Vagina (tissue), 2 donors: ENCODE measurements at regions not wholly inside any gene's neighbourhood (a gene's known extent, or its start where the extent isn't known, plus 50 kb on each side); places are given as distances from the start of the nearest gene placed in this dataset.

Experiments used
- POLR2A ChIP-seq, 2 donors: fragments of 450-650 bp; IDR thresholded peaks; one replicate each; pipeline ENCODE4 v1.6.1; 2017; ENCODE audit warnings: antibody characterized with exemption in 2 of 2, mild to moderate bottlenecking in 2 of 2, moderate library complexity in 2 of 2
- TF ChIP-seq, protein P1 (sequence below), 3 experiments: fragments of 450-650 bp in 2 of 3; fragments of 200-600 bp in 1 of 3; sonication (generic) in 1 of 3; IDR thresholded peaks; one replicate each; pipeline ENCODE4 v1.5.1; 2017 to 2019; ENCODE audit warnings: antibody characterized with exemption in 3 of 3, mild to moderate bottlenecking in 2 of 3, moderate library complexity in 2 of 3

DNA sequence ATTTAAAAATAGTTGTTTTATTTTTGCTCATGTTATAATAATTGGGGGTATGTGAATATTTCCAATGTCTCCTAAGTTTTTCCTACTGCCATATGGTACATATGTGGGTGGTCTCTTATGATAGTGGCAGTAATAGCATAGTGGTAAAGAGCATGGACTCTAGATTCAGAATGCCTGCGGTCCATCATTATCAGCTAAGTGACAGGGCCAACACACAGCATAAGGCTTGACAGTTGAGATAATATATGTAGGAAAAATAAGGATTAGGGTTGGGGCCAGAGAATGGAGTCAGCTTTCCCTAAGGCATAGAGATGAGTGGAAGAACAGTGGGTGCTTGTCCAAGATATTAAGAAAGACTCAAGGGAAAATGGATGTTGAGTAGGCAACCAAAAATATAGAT, 2707.5 kb downstream of the PCDH7 start:
- no peak for TF ChIP-seq POLR2A (IDR thresholded peaks at IDR 0.05)
- TF ChIP-seq, protein P1, sequence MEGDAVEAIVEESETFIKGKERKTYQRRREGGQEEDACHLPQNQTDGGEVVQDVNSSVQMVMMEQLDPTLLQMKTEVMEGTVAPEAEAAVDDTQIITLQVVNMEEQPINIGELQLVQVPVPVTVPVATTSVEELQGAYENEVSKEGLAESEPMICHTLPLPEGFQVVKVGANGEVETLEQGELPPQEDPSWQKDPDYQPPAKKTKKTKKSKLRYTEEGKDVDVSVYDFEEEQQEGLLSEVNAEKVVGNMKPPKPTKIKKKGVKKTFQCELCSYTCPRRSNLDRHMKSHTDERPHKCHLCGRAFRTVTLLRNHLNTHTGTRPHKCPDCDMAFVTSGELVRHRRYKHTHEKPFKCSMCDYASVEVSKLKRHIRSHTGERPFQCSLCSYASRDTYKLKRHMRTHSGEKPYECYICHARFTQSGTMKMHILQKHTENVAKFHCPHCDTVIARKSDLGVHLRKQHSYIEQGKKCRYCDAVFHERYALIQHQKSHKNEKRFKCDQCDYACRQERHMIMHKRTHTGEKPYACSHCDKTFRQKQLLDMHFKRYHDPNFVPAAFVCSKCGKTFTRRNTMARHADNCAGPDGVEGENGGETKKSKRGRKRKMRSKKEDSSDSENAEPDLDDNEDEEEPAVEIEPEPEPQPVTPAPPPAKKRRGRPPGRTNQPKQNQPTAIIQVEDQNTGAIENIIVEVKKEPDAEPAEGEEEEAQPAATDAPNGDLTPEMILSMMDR (IDR thresholded peaks at IDR 0.05) = no peak
